Thoracic aorta (tissue), 2 donors: ENCODE measurements at regions not wholly inside any gene's neighbourhood (a gene's known extent, or its start where the extent isn't known, plus 50 kb on each side); places are given as distances from the start of the nearest gene placed in this dataset.

Source experiments
- ATAC-seq: fragments of 150-250 bp; one replicate; pipeline ENCODE4 v1.8.0; 2017; ENCODE audit warnings: low read depth; ENCODE audit not compliant: insufficient number of reproducible peaks, low FRiP score
- DNase-seq: peaks from one replicate; pipeline ENCODE4 v3.0.0-alpha.2; 2020; ENCODE audit warnings: low spot score
- H3K27ac ChIP-seq, 2 donors: fragments of 200-600 bp; sonication (generic); 1 replicate in 1 of 2; 2 replicates in 1 of 2; pipeline ENCODE4 v1.5.1; 2016; ENCODE audit warnings: mild to moderate bottlenecking in 2 of 2, moderate library complexity in 2 of 2
- H3K27me3 ChIP-seq: fragments of 200-600 bp; sonication (generic); replicated peaks from 2 replicates; pipeline ENCODE4 v1.6.0; 2016; ENCODE audit warnings: mild to moderate bottlenecking; ENCODE audit not compliant: insufficient read depth
- H3K36me3 ChIP-seq: fragments of 200-600 bp; sonication (generic); one replicate; pipeline ENCODE4 v1.5.1; 2016
- H3K4me1 ChIP-seq, 2 donors: fragments of 200-600 bp; sonication (generic); 1 replicate in 1 of 2; 2 replicates in 1 of 2; pipeline versions ENCODE4 v1.5.1 to v1.6.0; 2016; ENCODE audit warnings: low read depth in 2 of 2, mild to moderate bottlenecking in 1 of 2; ENCODE audit not compliant: control insufficient read depth in 1 of 2
- H3K4me3 ChIP-seq: fragments of 200-600 bp; sonication (generic); 2 replicates; pipeline ENCODE4 v1.5.1; 2016; ENCODE audit warnings: mild to moderate bottlenecking
- H3K9me3 ChIP-seq: fragments of 200-600 bp; sonication (generic); 2 replicates; pipeline ENCODE4 v1.5.1; 2016
- TF ChIP-seq, protein P1 (sequence below): fragments of 200-600 bp; sonication (generic); IDR thresholded peaks from one replicate; pipeline ENCODE4 v1.5.1; 2019; ENCODE audit warnings: antibody characterized with exemption

DNA sequence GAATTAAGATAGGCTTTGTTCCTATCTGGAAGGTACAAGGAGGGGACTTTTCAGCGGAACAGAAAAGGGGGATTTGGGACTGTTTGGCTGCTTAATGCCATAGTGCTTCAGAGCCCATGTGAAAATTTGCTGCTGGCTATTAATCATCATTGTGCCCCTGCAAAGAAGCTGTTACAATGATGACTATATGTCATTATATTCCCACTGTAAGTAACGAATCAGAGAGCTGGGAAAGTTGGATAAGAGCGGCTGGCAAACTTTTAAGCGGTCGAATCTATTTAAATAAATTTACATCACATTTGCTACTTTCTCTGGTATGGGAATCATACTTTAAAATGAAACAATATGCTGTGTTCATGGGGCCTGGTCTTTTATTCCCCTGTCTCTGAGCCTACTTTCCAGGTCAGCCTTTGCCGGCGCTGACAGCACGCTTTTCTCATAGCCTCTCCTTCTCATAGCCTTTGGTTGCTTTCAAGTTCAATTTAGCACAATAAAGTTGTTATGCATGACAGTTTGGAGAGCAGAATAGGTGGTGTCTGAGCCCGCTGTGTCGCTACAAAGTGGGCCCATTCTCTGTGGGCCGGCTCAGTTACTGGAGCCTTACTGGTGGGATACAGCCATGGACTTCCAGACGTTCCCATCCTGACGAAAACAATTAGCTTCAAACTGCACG is 271.2 kb upstream of the TMEM161B start:
- TF ChIP-seq, protein P1, sequence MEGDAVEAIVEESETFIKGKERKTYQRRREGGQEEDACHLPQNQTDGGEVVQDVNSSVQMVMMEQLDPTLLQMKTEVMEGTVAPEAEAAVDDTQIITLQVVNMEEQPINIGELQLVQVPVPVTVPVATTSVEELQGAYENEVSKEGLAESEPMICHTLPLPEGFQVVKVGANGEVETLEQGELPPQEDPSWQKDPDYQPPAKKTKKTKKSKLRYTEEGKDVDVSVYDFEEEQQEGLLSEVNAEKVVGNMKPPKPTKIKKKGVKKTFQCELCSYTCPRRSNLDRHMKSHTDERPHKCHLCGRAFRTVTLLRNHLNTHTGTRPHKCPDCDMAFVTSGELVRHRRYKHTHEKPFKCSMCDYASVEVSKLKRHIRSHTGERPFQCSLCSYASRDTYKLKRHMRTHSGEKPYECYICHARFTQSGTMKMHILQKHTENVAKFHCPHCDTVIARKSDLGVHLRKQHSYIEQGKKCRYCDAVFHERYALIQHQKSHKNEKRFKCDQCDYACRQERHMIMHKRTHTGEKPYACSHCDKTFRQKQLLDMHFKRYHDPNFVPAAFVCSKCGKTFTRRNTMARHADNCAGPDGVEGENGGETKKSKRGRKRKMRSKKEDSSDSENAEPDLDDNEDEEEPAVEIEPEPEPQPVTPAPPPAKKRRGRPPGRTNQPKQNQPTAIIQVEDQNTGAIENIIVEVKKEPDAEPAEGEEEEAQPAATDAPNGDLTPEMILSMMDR = no peak
- H3K4me3 ChIP-seq = no peak overlapping the region
- H3K4me1 ChIP-seq = no peaks in the 10 kb centered on the region
- ATAC-seq (no peak), DNase-seq (no peak)
- no peak overlapping the region for H3K27ac ChIP-seq
- no peaks in the 10 kb centered on the region for H3K27me3 ChIP-seq
- H3K9me3 ChIP-seq = no peaks in the 10 kb centered on the region
- H3K36me3 ChIP-seq = no peaks in the 10 kb centered on the region

DNA sequence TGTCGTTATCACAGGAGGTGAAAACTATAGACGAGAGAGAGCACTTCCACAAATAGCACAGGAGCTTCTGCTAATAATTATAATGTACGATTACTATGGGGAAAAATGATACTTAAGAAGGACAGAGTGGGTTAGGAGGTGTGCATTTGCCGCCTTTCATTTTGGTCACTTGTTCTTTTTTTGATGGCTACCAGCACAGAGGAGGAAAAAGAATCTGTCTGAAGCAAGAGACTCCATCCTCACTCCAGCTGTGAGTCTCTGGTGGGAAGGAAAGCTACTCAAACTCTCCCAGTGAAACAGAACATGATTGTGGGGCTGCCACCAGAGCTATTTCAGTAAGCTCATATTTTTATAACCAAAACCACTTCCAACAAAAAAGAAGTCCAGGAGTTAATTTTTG is 270.4 kb upstream of the TMEM161B start:
- H3K27ac ChIP-seq = no peak overlapping the region
- no peaks in the 10 kb centered on the region for H3K27me3 ChIP-seq
- H3K36me3 ChIP-seq = no peaks in the 10 kb centered on the region
- H3K4me3 ChIP-seq = no peak overlapping the region
- DNase-seq (no peak), ATAC-seq (no peak)
- no peaks in the 10 kb centered on the region for H3K4me1 ChIP-seq
- TF ChIP-seq, protein P1 = no peak
- H3K9me3 ChIP-seq = no peaks in the 10 kb centered on the region

DNA sequence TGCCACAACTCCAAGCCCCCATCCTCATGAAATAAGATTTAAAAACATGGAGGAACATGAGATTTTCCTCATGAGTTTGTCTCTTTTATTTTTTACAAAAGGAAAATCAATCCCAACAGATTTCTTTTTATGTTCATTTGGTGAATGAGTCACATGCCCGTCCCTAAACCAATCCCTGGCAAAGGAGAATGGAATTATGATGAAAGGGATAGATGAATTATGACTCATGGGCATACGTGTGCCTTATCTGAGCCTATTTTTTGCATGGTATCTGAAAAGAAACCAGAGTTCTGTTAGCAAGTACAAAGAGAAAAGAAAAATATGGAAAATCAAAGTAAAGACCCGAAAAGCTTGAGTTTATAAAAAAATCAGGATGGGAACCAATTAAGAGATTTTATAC is 267.5 kb upstream of the TMEM161B start:
- no peak overlapping the region for H3K27ac ChIP-seq
- DNase-seq (no peak), ATAC-seq (no peak)
- H3K4me1 ChIP-seq = no peaks in the 10 kb centered on the region
- TF ChIP-seq, protein P1 = no peak
- no peaks in the 10 kb centered on the region for H3K9me3 ChIP-seq
- H3K36me3 ChIP-seq = no peaks in the 10 kb centered on the region
- H3K27me3 ChIP-seq = no peaks in the 10 kb centered on the region
- no peak overlapping the region for H3K4me3 ChIP-seq

DNA sequence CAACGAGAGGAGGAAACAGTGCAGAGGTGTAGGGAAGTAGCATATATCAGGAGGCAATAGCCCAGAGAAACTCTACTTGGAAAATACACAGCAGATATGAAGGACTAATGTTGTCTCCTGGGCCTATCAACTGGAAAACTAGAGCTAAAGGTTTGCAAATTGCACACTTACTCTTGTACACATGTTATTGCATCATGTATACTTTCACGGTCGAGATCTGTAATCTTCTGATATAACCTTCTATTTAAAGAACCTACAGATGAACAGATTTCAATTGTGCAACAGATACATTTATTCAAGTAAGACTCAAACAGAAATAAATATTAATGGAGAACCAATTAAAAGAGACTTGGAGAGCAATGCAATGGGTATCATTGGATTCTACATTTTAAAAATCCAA is 256.3 kb upstream of the TMEM161B start:
- Histone ChIP-seq H3K4me3 (no peak overlapping the region), H3K27ac (no peak overlapping the region), H3K27me3 (no peaks in the 10 kb centered on the region), H3K36me3 (no peaks in the 10 kb centered on the region), H3K9me3 (no peaks in the 10 kb centered on the region), H3K4me1 (no peaks in the 10 kb centered on the region)
- no peak for ATAC-seq
- no peak for DNase-seq
- TF ChIP-seq, protein P1 = no peak

DNA sequence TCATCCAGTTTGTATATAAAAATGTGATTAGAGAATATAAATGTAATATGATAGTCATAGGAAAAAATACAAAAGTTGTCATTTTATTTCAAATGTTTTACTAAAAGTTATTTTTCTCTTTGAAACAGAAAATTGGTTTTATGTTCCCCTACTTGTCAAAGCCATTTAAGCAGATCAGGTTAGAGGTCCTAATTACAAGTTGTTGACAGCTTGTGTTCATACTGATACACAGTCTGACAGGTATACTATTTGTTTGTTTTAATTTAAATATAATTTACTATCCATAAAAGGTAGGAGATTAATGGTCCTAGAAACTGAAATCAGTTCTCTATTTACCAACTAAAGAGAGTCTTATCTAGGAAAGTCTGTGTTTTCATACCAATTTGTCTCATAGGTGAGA is 250.4 kb upstream of the TMEM161B start:
- TF ChIP-seq, protein P1 = no peak
- H3K27me3 ChIP-seq = no peaks in the 10 kb centered on the region

More for the DNA sequence above, 250.4 kb upstream of the TMEM161B start:
- no peak for ATAC-seq
- DNase-seq = no peak
- no peaks in the 10 kb centered on the region for H3K4me1 ChIP-seq
- no peak overlapping the region for H3K27ac ChIP-seq
- H3K9me3 ChIP-seq = no peaks in the 10 kb centered on the region
- H3K36me3 ChIP-seq = no peaks in the 10 kb centered on the region
- no peak overlapping the region for H3K4me3 ChIP-seq
